ENCODE measurements at regions not wholly inside any gene's neighbourhood (a gene's known extent, or its start where the extent isn't known, plus 50 kb on each side); places are given as distances from the start of the nearest gene placed in this dataset.

DNA sequence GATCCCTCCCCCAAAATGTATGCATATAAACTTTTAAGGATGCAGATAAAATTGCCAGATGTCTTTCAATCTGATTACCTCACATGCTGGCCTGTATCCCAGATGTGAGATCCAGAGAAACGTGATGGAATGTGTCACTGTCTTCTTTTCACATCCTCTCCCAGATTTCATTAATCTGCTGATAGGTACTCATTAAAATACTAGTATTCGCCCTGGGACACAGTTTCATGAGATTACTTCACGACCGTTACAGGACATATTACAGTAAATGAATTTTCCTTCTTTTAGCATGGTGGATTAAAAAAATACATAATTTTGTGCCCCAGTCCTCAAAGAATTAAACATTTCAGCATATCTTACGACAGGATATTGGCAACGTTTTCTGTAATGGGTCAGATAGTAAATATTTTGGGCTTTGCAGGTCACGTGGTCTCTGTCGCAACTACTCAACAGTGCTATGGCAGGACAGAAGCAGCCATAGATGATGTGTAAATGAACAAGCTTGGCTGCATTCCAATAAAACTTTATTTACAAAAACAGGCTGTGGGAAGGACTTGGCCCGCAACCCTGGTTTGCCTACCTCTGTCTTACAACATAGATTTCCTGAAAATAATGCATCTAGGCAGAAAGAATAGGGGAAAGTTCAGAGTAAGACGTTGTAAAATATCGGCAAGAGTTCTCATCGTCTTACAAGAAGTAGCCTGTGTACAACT lies 156.0 kb upstream of the DIO3 start:
- no peak for DNase-seq (ENCODE audit: low read depth)

DNA sequence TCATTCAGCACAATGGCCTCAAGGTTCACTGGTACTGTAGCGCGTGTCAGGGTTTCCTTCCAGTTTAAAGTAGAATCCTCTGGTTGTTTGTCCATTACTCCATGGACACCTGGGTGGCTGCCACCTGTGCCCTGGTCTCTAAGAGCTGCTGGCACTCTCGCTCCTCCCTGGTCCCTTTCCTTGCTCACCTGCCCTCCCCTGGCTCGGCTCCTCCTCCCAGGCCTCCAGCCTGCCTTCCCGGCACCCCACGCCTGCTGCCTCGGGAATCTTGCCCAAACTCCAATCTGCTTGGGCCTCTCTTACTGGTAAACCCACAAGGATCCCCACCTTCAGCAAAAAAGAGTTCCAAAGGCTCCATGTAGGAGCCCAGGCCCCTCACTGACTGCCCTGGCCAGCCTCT lies 154.4 kb upstream of the DIO3 start:
- no peak for DNase-seq (ENCODE audit: low read depth)

DNA sequence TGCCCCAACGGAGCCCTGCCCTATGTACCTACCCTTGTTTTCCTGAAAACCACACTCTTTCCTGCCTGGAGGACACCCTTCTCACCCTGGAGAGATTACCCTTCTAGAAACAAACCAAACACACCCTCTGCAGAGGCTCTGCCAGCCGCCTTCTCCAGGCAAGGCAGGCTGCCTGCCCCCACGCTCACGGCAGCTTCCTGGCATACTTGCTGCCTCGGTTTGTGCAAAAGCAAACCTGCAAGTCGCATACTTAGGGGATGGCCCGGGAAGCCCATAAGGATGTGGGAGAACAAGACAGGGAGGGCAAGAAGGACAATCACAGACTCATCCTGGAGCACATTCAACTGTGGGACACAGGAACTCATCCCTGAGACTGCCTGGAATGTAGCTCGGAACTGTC lies 154.0 kb upstream of the DIO3 start:
- no peak for DNase-seq (ENCODE audit: low read depth)

DNA sequence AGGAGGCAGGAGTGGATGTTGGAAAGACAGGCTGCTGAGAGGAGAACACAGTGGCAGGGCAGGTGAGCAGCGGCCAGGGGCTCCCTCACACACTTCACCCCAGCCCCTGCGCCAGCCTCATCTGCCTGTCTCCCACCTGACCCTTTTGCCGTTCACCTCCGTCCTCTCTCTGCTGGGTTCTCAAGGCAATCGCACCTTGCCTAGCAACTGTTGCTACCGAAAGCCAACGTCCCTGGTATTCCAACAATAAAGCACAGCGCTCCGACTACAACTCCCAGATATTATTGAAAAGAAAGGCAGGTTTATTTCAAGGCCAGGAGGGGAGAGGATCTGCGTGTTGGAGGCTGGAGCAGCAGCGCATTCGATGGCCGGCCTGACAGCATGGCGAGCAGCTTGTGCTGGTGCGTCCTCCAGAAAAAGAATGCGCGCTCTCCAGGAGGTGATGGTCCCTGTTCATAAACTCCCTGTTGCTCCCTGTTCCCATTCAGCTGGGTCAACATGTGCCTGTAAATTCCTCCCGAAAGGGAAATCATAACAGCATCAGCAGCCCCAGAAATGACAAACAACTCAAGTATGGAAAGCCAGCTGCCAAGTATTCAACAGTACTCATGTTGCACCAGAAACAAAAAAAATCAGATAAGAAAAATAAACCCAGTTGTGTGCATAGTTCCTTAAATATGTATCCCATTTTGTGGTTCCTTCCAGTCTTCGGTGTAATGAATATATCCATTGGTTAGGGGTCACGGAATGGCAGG lies 153.0 kb upstream of the DIO3 start:
- no peak for DNase-seq (ENCODE audit: low read depth)

DNA sequence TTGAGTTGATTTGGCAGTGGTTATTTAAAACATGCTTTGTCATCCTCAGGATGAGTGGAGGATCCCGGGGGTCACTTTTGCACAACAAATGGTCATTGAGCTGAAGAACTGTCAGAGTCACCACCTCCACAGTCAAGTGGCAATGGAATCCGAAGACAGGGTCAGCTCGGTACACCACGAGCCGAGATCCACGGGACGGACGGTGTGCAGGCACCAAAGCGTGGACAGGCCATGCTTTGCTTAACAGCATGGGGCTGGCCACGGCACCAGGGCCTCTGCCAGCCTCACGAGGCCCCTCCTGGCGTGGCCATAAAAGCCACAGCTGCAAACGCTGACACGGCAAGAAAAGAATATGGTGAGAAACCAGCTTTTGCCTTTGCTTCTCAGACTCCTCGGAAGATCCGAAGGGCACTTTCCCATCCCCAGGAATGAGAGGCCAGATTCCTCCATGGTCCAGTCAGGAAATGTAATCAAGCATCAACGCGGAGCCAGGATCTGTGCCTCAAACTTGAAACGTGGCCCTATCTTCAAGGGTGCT lies 152.2 kb upstream of the DIO3 start:
- DNase-seq (ENCODE audit: low read depth): no peak

DNA sequence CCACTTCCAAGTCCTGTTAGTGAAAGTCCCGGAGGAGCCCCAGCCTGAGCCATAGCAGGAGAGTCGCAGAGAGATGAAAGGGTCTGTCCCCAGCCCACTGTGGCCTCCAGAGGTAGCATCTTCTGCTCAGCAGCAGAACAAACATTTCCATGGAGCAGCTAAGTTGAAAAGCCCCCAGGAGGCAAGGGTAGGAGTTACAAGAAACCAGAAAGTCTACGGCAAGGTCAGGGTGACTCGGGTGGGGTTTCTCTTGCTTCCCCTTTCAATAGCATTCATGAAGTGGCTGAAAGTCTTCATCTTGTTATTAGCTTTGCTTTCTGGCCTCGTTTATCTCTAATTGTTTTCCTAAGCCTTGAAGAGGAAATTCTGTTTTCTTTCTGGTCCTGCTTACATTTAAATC lies 151.2 kb upstream of the DIO3 start:
- no peak for DNase-seq (ENCODE audit: low read depth)

DNA sequence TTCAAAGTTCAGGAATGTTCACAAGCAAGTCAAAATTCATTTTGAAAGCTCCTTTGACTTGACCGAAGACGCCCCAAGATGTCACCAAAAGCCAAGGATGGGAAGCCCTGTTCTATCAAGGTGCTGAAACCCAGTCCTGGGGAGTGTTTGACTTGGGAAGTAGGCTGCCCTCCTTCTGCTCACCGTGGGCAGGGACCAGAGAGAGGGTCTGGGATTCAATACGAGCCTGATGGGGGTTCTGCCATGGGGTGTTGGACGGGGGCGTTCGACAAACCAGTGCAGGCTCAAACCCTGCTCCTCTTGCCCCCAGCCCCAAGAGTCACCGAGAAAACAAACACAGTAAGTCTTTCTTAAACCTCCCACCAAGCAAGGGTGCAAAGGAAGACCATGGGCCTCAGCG lies 150.1 kb upstream of the DIO3 start:
- no peak for DNase-seq (ENCODE audit: low read depth)

DNA sequence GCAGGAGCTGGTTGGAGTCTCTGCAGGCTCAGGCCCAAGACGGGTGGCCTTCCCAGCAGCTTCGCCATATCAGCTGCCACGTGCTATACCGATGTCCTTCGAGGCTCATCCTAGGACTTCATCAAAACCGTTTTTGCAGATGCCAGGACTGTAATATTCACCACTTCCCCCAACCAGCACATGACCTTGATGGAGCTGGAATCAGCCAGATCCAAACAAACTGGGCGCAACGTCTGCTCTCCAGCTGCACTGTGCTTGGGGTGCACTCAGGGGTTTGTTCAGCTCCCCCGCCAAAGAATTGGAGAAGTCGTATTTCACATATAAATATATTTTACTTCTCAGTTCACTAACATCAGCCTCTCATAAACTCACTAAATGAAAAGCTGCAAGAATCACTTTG lies 149.5 kb upstream of the DIO3 start:
- DNase-seq (ENCODE audit: low read depth): no peak

DNA sequence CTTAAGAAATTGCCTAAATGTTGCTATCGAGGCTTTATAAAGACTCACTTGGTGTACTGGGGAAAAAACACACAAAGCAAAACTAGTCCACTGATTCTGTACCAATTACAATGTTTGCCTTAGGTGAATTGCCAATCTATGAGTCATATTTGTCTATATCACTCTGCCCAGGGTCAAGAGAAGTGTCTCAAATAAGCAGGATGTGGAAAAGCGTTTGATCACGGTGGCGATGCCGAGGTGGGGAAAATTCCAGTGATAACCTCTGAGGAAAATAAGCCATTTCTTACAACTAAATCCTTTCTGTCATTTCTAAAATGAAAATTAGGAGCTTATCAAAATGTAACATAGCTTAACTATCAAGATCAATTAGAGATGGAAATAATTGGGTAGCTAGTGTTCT lies 148.6 kb upstream of the DIO3 start:
- no peak for DNase-seq (ENCODE audit: low read depth)

DNA sequence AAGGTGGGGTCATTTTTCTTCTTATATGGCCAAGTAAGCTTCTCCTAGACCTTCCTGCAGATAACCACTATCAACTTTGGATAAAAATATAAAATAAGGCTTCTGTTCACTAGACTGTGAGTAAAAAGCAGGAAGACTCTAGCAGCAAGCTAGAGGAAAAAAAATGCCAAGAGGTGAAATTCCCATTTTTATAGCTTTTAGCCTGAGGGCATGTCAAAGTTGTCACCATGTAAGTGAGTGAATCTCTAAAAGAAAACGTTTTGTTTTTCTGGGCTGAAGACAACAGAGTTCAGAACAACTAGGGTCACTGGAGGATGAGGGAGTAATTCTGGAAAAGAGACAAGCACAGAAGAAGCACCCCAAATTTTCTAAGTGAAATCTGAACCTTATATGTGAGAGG lies 143.9 kb upstream of the DIO3 start:
- DNase-seq (ENCODE audit: low read depth): no peak

DNA sequence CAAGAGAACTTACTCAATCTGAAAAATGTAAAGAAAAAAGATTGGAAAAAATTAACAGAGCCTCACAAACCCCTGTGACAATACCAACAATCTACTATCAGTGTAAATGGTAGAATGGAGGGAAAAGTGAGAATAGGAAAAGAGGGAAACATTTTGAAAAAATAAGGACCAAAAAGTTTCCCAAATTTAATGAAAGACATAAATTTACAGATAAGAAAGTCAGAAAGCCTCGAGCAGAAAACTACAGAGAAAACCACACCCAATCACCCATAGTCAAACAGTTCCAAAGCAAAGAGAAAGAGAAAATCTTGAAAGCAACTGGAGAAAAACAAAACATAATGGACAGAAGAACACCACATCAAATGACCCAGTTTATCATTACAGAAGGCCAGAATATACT lies 142.7 kb upstream of the DIO3 start:
- DNase-seq (ENCODE audit: low read depth): no peak

DNA sequence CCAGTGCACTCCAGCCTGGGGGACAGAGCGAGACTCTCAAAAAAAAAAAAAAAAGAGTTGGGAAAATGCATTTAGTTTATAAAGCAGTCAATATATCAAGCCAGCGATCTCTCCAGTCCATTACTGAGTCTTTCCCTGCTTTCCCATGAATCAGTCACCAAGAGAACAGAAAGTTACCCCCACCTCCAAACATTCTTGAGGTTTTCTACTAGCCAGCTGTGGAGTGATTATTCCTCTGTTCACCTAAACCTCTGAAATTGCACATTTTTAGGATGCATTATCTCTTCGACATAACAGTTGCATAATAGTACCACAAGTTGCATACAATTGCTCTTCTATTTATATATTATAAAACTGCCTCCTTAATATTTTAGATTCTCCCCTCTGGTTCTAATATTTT lies 134.8 kb upstream of the DIO3 start:
- no peak for DNase-seq (ENCODE audit: low read depth)

DNA sequence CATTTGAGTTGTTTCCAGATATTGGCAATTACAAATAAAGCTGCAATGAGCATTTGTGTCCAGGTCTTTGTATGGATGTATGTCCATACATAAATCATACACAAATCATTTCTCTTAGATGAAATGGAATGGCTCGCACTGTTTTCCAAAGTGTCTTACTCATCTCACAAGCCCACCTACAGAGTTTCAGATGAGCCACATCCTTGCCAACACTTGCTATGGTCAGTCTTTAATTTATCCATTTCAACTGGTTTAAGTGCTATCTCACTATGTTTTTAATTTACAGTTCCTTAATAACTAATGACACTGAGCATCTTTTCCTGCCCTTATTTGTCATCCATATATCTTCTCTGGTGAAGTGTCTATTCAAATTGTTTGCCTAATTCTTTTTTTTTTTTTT lies 132.9 kb upstream of the DIO3 start:
- no peak for DNase-seq (ENCODE audit: low read depth)

DNA sequence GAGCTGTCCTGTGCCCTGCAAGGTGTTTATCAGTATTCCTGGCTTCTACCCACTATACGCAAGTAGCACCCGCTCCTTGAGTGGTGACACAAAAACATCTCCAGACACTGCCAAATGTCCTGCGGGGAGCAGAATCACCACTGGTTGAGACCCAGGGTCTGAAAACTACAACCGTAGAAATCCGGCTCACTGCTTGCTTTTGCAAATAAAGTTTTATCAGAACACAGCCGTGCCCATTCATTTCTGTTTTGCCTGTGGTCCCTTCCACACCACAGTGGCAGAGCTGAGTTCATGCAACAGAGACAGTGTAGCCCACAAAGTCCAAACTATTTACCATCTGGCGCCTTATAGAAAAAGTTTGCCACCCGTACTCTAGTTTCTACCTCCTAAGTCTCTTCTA lies 125.7 kb upstream of the DIO3 start:
- DNase-seq (ENCODE audit: low read depth): no peak

DNA sequence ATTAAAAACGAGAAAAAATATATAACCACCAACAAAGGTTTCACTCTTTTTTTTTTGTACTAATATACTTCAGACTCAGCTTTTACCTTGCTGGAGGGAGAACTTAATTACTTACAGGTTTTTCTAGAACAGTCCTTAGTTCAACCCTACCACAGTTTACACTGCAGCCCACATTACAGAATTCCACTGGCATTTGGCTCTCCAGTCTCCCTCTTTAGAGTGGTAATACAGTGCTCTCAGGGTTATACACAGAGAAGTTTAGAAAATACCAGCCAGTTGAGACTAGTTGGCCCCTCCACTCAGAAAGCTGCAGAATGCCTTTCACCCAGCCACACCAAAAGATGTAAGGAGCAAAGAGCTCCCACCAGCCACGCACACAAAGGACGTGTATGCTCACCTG lies 122.3 kb upstream of the DIO3 start:
- no peak for DNase-seq (ENCODE audit: low read depth)

DNA sequence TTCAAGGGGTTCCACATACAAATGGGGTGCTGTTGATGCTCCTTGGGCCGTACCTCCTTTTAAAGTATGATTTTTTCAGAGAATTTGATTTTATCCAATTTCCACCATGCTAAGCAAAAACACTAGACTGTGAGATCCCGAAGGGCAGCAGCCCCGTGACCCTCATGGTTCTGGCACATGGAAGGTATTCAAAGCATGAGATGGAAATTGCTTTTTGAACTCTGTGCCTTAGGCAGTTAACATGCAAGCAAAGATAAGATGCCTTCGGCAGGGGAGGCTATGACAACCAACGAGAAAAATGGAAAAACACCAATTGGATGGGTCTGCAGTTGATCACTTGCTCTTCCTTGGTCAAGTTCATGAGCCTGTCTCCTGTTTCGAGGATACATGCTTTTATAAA lies 120.8 kb upstream of the DIO3 start:
- no peak for DNase-seq (ENCODE audit: low read depth)

DNA sequence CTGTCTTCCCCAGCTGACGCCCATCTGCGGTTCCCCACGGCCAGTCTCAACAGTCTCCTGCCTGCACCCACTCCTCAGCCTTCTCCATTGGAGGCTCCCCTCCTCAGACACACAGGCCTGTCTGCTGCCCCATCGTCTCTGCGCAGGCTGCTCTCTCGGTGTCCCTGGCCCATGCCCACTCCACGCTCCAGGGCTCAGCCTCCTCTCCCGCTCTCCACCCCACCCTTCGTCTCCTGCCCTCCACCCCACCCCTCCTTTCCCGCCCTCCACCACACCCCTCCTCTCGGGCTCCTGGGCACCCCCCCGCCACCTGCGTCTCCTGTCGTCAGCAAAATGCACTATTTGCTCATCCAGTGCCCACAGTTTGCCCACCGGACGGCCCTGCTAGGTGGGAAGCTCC lies 119.6 kb upstream of the DIO3 start:
- DNase-seq (ENCODE audit: low read depth): no peak

DNA sequence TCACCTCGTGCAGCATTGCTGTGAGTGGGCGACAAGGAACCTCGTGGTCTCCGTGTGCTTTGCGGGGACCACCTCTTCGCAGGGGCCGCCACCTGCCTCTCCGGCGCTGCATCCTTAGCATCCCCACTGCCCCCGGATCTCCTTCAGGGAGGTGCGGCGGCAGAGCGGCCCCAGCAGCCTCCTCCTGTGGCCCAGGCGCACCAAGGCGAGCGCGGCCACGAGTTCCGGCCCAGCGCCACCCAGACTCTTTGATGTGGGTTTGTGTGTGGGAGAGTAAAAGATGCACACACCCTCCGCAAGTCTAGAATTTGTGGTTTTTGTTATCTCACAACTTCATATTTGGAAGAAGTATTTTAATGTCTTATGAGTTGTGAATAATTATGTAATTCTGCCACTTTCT lies 118.8 kb upstream of the DIO3 start:
- DNase-seq (ENCODE audit: low read depth): peak; percentile 30

DNA sequence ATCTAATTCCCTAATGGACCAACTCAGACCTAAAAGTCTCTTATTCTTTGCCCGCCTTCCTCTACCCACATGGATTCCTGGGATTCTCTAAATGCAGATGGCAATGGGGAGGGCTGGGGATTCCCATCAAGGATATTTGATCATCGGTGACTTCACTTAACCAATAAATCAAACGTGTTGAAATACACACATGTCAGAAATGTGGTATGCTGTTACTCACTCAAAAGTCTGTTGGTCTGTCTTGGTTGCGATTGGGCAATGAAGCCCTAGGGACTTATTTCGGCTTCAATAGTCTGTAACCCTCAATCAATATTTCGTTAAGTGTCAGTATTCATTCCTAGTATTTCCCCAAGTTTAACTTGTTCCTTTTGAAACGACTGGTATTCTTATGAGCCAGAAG lies 117.2 kb upstream of the DIO3 start:
- DNase-seq (ENCODE audit: low read depth): no peak

DNA sequence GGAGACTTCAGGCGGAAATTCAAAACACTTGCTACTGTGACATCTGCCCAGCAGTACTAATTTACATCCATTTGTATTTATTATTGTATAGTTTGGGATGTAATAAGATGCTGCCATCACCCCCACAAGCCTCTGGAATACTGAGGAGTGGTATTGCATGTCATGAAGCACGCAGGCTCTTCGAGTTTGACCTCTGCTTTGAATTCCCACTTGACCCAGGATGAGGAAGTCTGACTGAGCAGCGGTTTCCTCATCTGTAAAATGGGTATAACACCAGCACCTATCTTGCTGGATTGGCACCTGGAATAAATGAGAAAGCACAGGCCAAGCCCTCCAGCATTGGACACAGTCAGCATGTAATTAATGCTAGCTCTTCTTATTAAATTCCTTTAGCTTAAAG lies 116.0 kb upstream of the DIO3 start:
- DNase-seq (ENCODE audit: low read depth): no peak

DNA sequence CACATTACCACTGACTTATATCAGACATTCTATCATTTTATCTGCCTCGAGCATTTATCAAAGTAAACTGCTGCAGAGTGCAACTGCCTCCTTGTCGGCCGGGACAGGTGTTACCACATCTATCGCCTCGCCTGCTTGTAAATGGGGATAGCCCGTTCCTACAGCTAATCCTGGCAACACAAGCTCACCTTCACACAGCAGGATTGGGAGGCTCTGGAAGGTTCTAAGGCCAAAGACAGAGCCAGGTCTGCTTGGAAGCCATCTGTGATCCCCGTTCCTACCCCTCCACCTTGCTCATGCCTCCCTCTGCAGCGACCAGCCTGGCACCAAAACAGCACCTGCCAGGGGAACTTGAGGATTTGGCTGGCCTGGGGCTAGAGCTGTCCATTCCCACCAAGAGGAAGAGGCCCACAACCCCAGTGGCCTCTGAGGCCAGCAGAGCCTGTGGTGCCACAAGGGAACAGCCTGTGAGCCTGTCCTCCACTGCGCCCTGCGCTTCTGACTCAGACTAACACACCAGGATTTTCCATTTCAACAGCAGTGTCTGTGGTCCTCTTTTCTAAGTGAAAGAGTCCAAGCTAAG lies 114.8 kb upstream of the DIO3 start:
- DNase-seq (ENCODE audit: low read depth): no peak

DNA sequence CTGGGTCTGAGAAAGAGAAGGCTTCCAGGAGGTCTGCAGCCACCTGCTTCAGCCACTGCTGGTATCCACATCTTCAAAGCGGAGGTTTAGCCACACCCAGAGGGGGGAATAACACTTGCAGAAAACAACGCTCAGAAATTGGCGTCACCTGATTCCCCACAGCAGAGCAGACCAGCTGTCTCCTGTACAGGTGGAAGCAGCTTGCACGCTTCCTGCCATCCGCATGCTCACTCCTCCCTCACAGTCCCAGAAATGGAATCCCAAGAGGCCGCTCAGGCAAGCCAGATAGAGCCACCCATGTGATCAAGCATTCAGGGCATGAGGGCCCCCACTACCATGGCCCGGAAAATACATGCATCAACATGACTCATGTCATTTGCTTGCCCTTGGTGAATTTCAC lies 112.2 kb upstream of the DIO3 start:
- no peak for DNase-seq (ENCODE audit: low read depth)

DNA sequence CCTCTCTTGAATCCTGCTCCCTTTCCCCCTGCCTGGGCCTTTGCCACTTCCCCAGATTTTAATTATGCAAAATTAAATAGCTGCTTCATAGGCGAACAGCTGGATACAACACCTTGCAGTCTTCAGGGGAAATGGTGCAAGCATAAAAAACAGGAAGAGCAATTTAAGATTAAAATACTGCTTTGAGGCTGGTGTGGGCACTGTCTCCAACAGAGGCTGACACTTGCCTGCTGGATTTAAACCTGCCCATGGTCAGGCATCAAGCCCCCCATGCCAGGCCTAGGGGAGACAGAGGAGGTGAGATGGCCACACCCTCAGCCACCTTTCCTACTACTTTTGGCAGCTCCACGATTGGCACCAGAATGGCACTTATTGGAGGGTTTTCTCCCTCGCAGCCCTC lies 110.1 kb upstream of the DIO3 start:
- no peak for DNase-seq (ENCODE audit: low read depth)
